Liver (tissue), 8 donors: ENCODE measurements at regions not wholly inside any gene's neighbourhood (a gene's known extent, or its start where the extent isn't known, plus 50 kb on each side); places are given as distances from the start of the nearest gene placed in this dataset.

Source experiments
- DNase-seq: peaks from one replicate; pipeline ENCODE4 v3.0.0-alpha.2; 2017; ENCODE audit warnings: low spot score
- H3K27ac ChIP-seq, 2 donors: one replicate each; pipeline ENCODE4 v1.7.0; 2013; ENCODE audit warnings: inconsistent platforms in 2 of 2, low read length in 2 of 2, control low read depth in 1 of 2, low read depth in 1 of 2, mild to moderate bottlenecking in 1 of 2
- H3K27me3 ChIP-seq, 4 donors: one replicate each; pipeline versions ENCODE4 v1.6.1 to v1.7.0; 2013; ENCODE audit warnings: low read length in 3 of 4, inconsistent platforms in 1 of 4, mild to moderate bottlenecking in 1 of 4, moderate library complexity in 1 of 4; ENCODE audit not compliant: control insufficient read depth in 4 of 4, insufficient read depth in 4 of 4
- H3K36me3 ChIP-seq, 4 donors: one replicate each; pipeline versions ENCODE4 v1.6.1 to v1.7.0; 2013; ENCODE audit warnings: low read length in 3 of 4, mild to moderate bottlenecking in 3 of 4, low read depth in 1 of 4, moderate library complexity in 1 of 4; ENCODE audit not compliant: control insufficient read depth in 4 of 4, insufficient read depth in 3 of 4
- H3K4me1 ChIP-seq, 4 donors: one replicate each; pipeline versions ENCODE4 v1.6.1 to v1.7.0; 2013; ENCODE audit warnings: low read length in 3 of 4, mild to moderate bottlenecking in 3 of 4, moderate library complexity in 1 of 4; ENCODE audit not compliant: control insufficient read depth in 4 of 4, insufficient read depth in 4 of 4
- H3K4me3 ChIP-seq, 3 donors: one replicate each; pipeline versions ENCODE4 v1.6.1 to v1.7.0; 2013; ENCODE audit warnings: low read length in 3 of 3, control low read depth in 1 of 3, low read depth in 1 of 3, mild to moderate bottlenecking in 1 of 3
- H3K9ac ChIP-seq, 2 donors: one replicate each; pipeline ENCODE4 v1.7.0; 2013; ENCODE audit warnings: low read length in 2 of 2, mild to moderate bottlenecking in 2 of 2, moderate library complexity in 2 of 2, control low read depth in 1 of 2, low read depth in 1 of 2
- H3K9me3 ChIP-seq, 4 donors: one replicate each; pipeline versions ENCODE4 v1.6.1 to v1.7.0; 2013; ENCODE audit warnings: low read length in 3 of 4; ENCODE audit not compliant: control insufficient read depth in 4 of 4
- EGR1 ChIP-seq, 2 donors: IDR thresholded peaks; 2 replicates each; pipeline ENCODE4 v1.6.1; 2016 to 2018; ENCODE audit warnings: antibody characterized with exemption in 2 of 2, low read depth in 2 of 2
- FOXA1 ChIP-seq: IDR thresholded peaks from 2 replicates; pipeline ENCODE4 v1.6.1; 2016; ENCODE audit warnings: antibody characterized with exemption
- FOXA2 ChIP-seq: IDR thresholded peaks from 2 replicates; pipeline ENCODE4 v1.6.1; 2016; ENCODE audit warnings: antibody characterized with exemption
- GABPA ChIP-seq, 2 donors: IDR thresholded peaks in 1 of 2; conservative IDR thresholded peaks in 1 of 2; 2 replicates each; pipeline ENCODE4 v1.6.1; 2016; ENCODE audit warnings: antibody characterized with exemption in 2 of 2, mild to moderate bottlenecking in 1 of 2, moderate library complexity in 1 of 2
- HNF4A ChIP-seq, 2 donors: conservative IDR thresholded peaks; 2 replicates each; pipeline ENCODE4 v1.6.1; 2016; ENCODE audit warnings: antibody characterized with exemption in 2 of 2, mild to moderate bottlenecking in 2 of 2
- HNF4G ChIP-seq: IDR thresholded peaks from 2 replicates; pipeline ENCODE4 v1.6.1; 2016; ENCODE audit warnings: antibody characterized with exemption
- JUND ChIP-seq, 2 donors: IDR thresholded peaks; 2 replicates each; pipeline ENCODE4 v1.6.1; 2016; ENCODE audit warnings: antibody characterized with exemption in 2 of 2
- NR2F2 ChIP-seq: IDR thresholded peaks from 2 replicates; pipeline ENCODE4 v1.6.1; 2016; ENCODE audit warnings: antibody characterized with exemption
- RAD21 ChIP-seq, 2 donors: IDR thresholded peaks; 2 replicates each; pipeline ENCODE4 v1.6.1; 2016; ENCODE audit warnings: antibody characterized with exemption in 2 of 2, mild to moderate bottlenecking in 2 of 2
- RXRA ChIP-seq, 2 donors: IDR thresholded peaks; 2 replicates each; pipeline ENCODE4 v1.6.1; 2017 to 2018; ENCODE audit warnings: antibody characterized with exemption in 2 of 2, mild to moderate bottlenecking in 1 of 2
- SP1 ChIP-seq: IDR thresholded peaks from 2 replicates; pipeline ENCODE4 v1.6.1; 2018; ENCODE audit warnings: antibody characterized with exemption, mild to moderate bottlenecking
- TAF1 ChIP-seq: conservative IDR thresholded peaks from 2 replicates; pipeline ENCODE4 v1.6.1; 2016; ENCODE audit warnings: antibody characterized with exemption, mild to moderate bottlenecking
- ZBTB33 ChIP-seq: IDR thresholded peaks from 2 replicates; pipeline ENCODE4 v1.6.1; 2016; ENCODE audit warnings: antibody characterized with exemption
- WGBS: extraction: QIAGEN DNeasy Blood & Tissue Kit; methylation state at CpG from one replicate; pipeline ENCODE4 v1.1.7; 2013; 5-methylcytosine and 5-hydroxymethylcytosine counted together
- TF ChIP-seq, protein P1 (sequence below): fragments of 150-350 bp; IDR thresholded peaks from 2 replicates; pipeline ENCODE4 v1.5.1; 2017; ENCODE audit warnings: improper control_type of control experiment, low read depth, low read length; ENCODE audit not compliant: missing input control
- TF ChIP-seq, protein P2 (sequence below): IDR thresholded peaks from 2 replicates; pipeline ENCODE4 v1.6.1; 2016; ENCODE audit warnings: antibody characterized with exemption
- TF ChIP-seq, protein P3 (sequence below): IDR thresholded peaks from 2 replicates; pipeline ENCODE4 v1.6.1; 2016; ENCODE audit warnings: antibody characterized with exemption, mild to moderate bottlenecking
- donor health status: healthy.
- donor health status: healthy.
- donor health status: healthy.
- donor health status: healthy.
- donor health status: healthy.

GRCh38 chr4:124219389-124219788 lies 493.1 kb downstream of the ANKRD50 start (continued):
- TF ChIP-seq, protein P1, sequence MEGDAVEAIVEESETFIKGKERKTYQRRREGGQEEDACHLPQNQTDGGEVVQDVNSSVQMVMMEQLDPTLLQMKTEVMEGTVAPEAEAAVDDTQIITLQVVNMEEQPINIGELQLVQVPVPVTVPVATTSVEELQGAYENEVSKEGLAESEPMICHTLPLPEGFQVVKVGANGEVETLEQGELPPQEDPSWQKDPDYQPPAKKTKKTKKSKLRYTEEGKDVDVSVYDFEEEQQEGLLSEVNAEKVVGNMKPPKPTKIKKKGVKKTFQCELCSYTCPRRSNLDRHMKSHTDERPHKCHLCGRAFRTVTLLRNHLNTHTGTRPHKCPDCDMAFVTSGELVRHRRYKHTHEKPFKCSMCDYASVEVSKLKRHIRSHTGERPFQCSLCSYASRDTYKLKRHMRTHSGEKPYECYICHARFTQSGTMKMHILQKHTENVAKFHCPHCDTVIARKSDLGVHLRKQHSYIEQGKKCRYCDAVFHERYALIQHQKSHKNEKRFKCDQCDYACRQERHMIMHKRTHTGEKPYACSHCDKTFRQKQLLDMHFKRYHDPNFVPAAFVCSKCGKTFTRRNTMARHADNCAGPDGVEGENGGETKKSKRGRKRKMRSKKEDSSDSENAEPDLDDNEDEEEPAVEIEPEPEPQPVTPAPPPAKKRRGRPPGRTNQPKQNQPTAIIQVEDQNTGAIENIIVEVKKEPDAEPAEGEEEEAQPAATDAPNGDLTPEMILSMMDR: no peak

DNA sequence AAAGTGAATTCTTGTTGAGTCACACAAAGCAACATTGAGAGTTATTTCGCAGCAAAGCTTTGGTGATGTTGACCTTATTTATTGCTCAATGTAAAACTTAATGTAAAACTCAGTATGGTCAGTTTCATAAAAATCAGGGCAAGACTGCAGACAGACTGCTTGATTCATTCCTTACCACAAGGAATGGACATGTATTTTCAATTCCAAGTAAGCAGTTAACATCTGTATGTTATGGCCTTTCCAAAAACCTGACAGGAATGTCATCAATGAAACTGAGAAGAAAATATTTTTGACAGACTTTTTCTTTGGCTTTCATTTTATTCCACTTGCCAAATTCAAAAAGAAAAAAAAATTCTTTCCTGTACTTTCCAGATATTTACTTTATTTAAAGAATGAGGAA lies 488.3 kb downstream of the ANKRD50 start:
- TF ChIP-seq HNF4A (conservative IDR thresholded peaks at IDR 0.05): no peak
- TF ChIP-seq, protein P2, sequence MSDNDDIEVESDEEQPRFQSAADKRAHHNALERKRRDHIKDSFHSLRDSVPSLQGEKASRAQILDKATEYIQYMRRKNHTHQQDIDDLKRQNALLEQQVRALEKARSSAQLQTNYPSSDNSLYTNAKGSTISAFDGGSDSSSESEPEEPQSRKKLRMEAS: no peak
- no peak for TF ChIP-seq FOXA1
- no peak for TF ChIP-seq GABPA (IDR thresholded peaks at IDR 0.05 in 1 of 2, conservative IDR thresholded peaks at IDR 0.05 in 1 of 2)
- TF ChIP-seq ZBTB33: no peak
- TF ChIP-seq TAF1: no peak
- TF ChIP-seq, protein P3, sequence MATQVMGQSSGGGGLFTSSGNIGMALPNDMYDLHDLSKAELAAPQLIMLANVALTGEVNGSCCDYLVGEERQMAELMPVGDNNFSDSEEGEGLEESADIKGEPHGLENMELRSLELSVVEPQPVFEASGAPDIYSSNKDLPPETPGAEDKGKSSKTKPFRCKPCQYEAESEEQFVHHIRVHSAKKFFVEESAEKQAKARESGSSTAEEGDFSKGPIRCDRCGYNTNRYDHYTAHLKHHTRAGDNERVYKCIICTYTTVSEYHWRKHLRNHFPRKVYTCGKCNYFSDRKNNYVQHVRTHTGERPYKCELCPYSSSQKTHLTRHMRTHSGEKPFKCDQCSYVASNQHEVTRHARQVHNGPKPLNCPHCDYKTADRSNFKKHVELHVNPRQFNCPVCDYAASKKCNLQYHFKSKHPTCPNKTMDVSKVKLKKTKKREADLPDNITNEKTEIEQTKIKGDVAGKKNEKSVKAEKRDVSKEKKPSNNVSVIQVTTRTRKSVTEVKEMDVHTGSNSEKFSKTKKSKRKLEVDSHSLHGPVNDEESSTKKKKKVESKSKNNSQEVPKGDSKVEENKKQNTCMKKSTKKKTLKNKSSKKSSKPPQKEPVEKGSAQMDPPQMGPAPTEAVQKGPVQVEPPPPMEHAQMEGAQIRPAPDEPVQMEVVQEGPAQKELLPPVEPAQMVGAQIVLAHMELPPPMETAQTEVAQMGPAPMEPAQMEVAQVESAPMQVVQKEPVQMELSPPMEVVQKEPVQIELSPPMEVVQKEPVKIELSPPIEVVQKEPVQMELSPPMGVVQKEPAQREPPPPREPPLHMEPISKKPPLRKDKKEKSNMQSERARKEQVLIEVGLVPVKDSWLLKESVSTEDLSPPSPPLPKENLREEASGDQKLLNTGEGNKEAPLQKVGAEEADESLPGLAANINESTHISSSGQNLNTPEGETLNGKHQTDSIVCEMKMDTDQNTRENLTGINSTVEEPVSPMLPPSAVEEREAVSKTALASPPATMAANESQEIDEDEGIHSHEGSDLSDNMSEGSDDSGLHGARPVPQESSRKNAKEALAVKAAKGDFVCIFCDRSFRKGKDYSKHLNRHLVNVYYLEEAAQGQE: no peak
- no peak for TF ChIP-seq HNF4G
- TF ChIP-seq RXRA (IDR thresholded peaks at IDR 0.05): no peak
- no peak for TF ChIP-seq NR2F2
- no peak for TF ChIP-seq FOXA2
- H3K4me1 ChIP-seq: no peaks in the 10 kb centered on the region
- no peak overlapping the region for H3K4me3 ChIP-seq
- no peak overlapping the region for H3K27ac ChIP-seq
- no peaks in the 10 kb centered on the region for H3K36me3 ChIP-seq
- H3K9me3 ChIP-seq: no peaks in the 10 kb centered on the region
- no peaks in the 10 kb centered on the region for H3K27me3 ChIP-seq
- no peak for DNase-seq
- H3K9ac ChIP-seq: no peak overlapping the region
- 85% methylated on average over 1 of the region's 1 CpG for WGBS

- Histone ChIP-seq H3K27ac (no peak overlapping the region), H3K4me1 (no peaks in the 10 kb centered on the region), H3K9ac (no peak overlapping the region), H3K4me3 (no peak overlapping the region), H3K27me3 (peaks cover 0 to 3% (median 0%) of the 10 kb centered on the region in 4 donors), H3K9me3 (no peaks in the 10 kb centered on the region), H3K36me3 (no peaks in the 10 kb centered on the region)
- DNase-seq: no peak
- TF ChIP-seq, protein P3: no peak
- TF ChIP-seq RAD21 (IDR thresholded peaks at IDR 0.05) (no peak), SP1 (no peak), RXRA (IDR thresholded peaks at IDR 0.05) (no peak), EGR1 (IDR thresholded peaks at IDR 0.05; ENCODE audit: low read depth in 2 of 2) (no peak), JUND (IDR thresholded peaks at IDR 0.05) (no peak)
- TF ChIP-seq, protein P1: no peak
Measured at GRCh38 chr4:124227981-124228380, 484.6 kb downstream of the ANKRD50 start.
